ENCODE measurements at regions not wholly inside any gene's neighbourhood (a gene's known extent, or its start where the extent isn't known, plus 50 kb on each side); places are given as distances from the start of the nearest gene placed in this dataset.
A peak's percentile ranks its signal among the peaks of the same experiment; 100 is the strongest.

- no peaks in the 10 kb centered on the region for H3K36me3 ChIP-seq (replicated peaks in 1 of 2; ENCODE audit: control insufficient read depth in 1 of 2, insufficient read depth in 2 of 2, low read length in 1 of 2)
- H3K27ac ChIP-seq (ENCODE audit: low read depth in 2 of 2, low read length in 1 of 2) = no peak overlapping the region
- H3K4me3 ChIP-seq (ENCODE audit: low read depth in 2 of 2, low read length in 1 of 2) = no peak overlapping the region
- no peaks in the 10 kb centered on the region for H4K20me1 ChIP-seq (ENCODE audit: insufficient read depth)
- ChIA-PET CTCF (interaction anchor here (0.9 to 2.1 kb wide), 5 partner anchors 8 to 559 kb away, joined by 3 to 13 read pairs (median 4); no protein-coding TSS in a partner anchor), POLR2A (no interaction called here)
- H3K27me3 ChIP-seq (ENCODE audit: insufficient read depth) = no peaks in the 10 kb centered on the region
- H3K9me3 ChIP-seq = no peaks in the 10 kb centered on the region
- H3K9ac ChIP-seq = no peak overlapping the region
- no peaks in the 10 kb centered on the region for H3F3A ChIP-seq (replicated peaks; ENCODE audit: insufficient read depth)
- peak; percentile 6 for DNase-seq
- TF ChIP-seq, protein P1, sequence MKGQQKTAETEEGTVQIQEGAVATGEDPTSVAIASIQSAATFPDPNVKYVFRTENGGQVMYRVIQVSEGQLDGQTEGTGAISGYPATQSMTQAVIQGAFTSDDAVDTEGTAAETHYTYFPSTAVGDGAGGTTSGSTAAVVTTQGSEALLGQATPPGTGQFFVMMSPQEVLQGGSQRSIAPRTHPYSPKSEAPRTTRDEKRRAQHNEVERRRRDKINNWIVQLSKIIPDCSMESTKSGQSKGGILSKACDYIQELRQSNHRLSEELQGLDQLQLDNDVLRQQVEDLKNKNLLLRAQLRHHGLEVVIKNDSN (IDR thresholded peaks at IDR 0.05; ENCODE audit: borderline replicate concordance, low read depth) = no peak
- TF ChIP-seq POLR2AphosphoS5 (IDR thresholded peaks at IDR 0.05; ENCODE audit: low read depth, low read length) = no peak
- peak; percentile 35 for TF ChIP-seq SMC3 (IDR thresholded peaks at IDR 0.05; ENCODE audit: low read depth, low read length)
- TF ChIP-seq MEF2A (IDR thresholded peaks at IDR 0.05; ENCODE audit: borderline replicate concordance, low read depth) = no peak
- no peak for TF ChIP-seq TCF12 (IDR thresholded peaks at IDR 0.05)
- TF ChIP-seq, protein P2, sequence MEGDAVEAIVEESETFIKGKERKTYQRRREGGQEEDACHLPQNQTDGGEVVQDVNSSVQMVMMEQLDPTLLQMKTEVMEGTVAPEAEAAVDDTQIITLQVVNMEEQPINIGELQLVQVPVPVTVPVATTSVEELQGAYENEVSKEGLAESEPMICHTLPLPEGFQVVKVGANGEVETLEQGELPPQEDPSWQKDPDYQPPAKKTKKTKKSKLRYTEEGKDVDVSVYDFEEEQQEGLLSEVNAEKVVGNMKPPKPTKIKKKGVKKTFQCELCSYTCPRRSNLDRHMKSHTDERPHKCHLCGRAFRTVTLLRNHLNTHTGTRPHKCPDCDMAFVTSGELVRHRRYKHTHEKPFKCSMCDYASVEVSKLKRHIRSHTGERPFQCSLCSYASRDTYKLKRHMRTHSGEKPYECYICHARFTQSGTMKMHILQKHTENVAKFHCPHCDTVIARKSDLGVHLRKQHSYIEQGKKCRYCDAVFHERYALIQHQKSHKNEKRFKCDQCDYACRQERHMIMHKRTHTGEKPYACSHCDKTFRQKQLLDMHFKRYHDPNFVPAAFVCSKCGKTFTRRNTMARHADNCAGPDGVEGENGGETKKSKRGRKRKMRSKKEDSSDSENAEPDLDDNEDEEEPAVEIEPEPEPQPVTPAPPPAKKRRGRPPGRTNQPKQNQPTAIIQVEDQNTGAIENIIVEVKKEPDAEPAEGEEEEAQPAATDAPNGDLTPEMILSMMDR (IDR thresholded peaks at IDR 0.05) = peak; percentile 81
- no peak for TF ChIP-seq NFIC (IDR thresholded peaks at IDR 0.05; ENCODE audit: borderline replicate concordance)
- no peak for TF ChIP-seq RCOR1 (IDR thresholded peaks at IDR 0.05; ENCODE audit: low read length)
- TF ChIP-seq IRF3 (IDR thresholded peaks at IDR 0.05; ENCODE audit: low read depth, low read length) = no peak
- TF ChIP-seq RAD21 (IDR thresholded peaks at IDR 0.05; ENCODE audit: low read length) = peak; percentile 57
- no peaks in the 10 kb centered on the region for H3K79me2 ChIP-seq (ENCODE audit: insufficient read depth)
- H3K4me2 ChIP-seq = no peak overlapping the region
- whole genome bisulfite sequencing (ENCODE audit: low lambda C conversion rate) = 1% methylated on average over 3 of the region's 3 CpGs
- H3K4me1 ChIP-seq (ENCODE audit: control insufficient read depth in 1 of 2, insufficient read depth in 2 of 2, low read depth in 1 of 2, low read length in 1 of 2) = no peaks in the 10 kb centered on the region
- no peaks in the 10 kb centered on the region for H3K9me2 ChIP-seq
- no peak overlapping the region for H2AFZ ChIP-seq (ENCODE audit: low read depth)
These were observed 247.9 kb upstream of the POF1B start for GRCh38 chrX:85627363-85627762.

- DNase-seq = no peak
- Histone ChIP-seq H3K9ac (no peak overlapping the region), H3F3A (replicated peaks; ENCODE audit: insufficient read depth) (no peaks in the 10 kb centered on the region), H3K9me3 (no peaks in the 10 kb centered on the region), H3K9me2 (no peaks in the 10 kb centered on the region), H3K4me2 (no peak overlapping the region), H3K4me3 (ENCODE audit: low read depth in 2 of 2, low read length in 1 of 2) (no peak overlapping the region), H2AFZ (ENCODE audit: low read depth) (no peak overlapping the region), H4K20me1 (ENCODE audit: insufficient read depth) (no peaks in the 10 kb centered on the region), H3K36me3 (replicated peaks in 1 of 2; ENCODE audit: control insufficient read depth in 1 of 2, insufficient read depth in 2 of 2, low read length in 1 of 2) (no peaks in the 10 kb centered on the region), H3K27me3 (ENCODE audit: insufficient read depth) (no peaks in the 10 kb centered on the region), H3K4me1 (ENCODE audit: control insufficient read depth in 1 of 2, insufficient read depth in 2 of 2, low read depth in 1 of 2, low read length in 1 of 2) (no peaks in the 10 kb centered on the region), H3K79me2 (ENCODE audit: insufficient read depth) (no peaks in the 10 kb centered on the region), H3K27ac (ENCODE audit: low read depth in 2 of 2, low read length in 1 of 2) (no peak overlapping the region)
- ChIA-PET CTCF (no interaction called here), POLR2A (no interaction called here)
- 29% methylated on average over 8 of the region's 8 CpGs for WGBS (ENCODE audit: low lambda C conversion rate)
- TF ChIP-seq, protein P3, sequence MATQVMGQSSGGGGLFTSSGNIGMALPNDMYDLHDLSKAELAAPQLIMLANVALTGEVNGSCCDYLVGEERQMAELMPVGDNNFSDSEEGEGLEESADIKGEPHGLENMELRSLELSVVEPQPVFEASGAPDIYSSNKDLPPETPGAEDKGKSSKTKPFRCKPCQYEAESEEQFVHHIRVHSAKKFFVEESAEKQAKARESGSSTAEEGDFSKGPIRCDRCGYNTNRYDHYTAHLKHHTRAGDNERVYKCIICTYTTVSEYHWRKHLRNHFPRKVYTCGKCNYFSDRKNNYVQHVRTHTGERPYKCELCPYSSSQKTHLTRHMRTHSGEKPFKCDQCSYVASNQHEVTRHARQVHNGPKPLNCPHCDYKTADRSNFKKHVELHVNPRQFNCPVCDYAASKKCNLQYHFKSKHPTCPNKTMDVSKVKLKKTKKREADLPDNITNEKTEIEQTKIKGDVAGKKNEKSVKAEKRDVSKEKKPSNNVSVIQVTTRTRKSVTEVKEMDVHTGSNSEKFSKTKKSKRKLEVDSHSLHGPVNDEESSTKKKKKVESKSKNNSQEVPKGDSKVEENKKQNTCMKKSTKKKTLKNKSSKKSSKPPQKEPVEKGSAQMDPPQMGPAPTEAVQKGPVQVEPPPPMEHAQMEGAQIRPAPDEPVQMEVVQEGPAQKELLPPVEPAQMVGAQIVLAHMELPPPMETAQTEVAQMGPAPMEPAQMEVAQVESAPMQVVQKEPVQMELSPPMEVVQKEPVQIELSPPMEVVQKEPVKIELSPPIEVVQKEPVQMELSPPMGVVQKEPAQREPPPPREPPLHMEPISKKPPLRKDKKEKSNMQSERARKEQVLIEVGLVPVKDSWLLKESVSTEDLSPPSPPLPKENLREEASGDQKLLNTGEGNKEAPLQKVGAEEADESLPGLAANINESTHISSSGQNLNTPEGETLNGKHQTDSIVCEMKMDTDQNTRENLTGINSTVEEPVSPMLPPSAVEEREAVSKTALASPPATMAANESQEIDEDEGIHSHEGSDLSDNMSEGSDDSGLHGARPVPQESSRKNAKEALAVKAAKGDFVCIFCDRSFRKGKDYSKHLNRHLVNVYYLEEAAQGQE (IDR thresholded peaks at IDR 0.05; ENCODE audit: low read depth, low read length) = no peak
- TF ChIP-seq TEAD4 (IDR thresholded peaks at IDR 0.05; ENCODE audit: borderline replicate concordance, insufficient read depth) = no peak
- TF ChIP-seq SIN3A (IDR thresholded peaks at IDR 0.05; ENCODE audit: borderline replicate concordance, low read depth, low read length) = no peak
- no peak for TF ChIP-seq RXRA (IDR thresholded peaks at IDR 0.05; ENCODE audit: borderline replicate concordance, low read depth)
- TF ChIP-seq RAD21 (IDR thresholded peaks at IDR 0.05; ENCODE audit: low read length) = no peak
- TF ChIP-seq FOXJ3 (CRISPR knock-in tag; IDR thresholded peaks at IDR 0.05) = no peak
- TF ChIP-seq YY1 (IDR thresholded peaks at IDR 0.05; ENCODE audit: low read depth) = no peak
- no peak for TF ChIP-seq FOSL2 (IDR thresholded peaks at IDR 0.05; ENCODE audit: borderline replicate concordance, low read depth)
- no peak for TF ChIP-seq FOXM1 (IDR thresholded peaks at IDR 0.05; ENCODE audit: low read depth)
- TF ChIP-seq TAF1 (IDR thresholded peaks at IDR 0.05; ENCODE audit: borderline replicate concordance, low read depth, low read length) = no peak
- TF ChIP-seq, protein P2 (IDR thresholded peaks at IDR 0.05) = no peak
These were observed 243.2 kb upstream of the POF1B start for GRCh38 chrX:85622635-85623034.
